Stimulated activated CD8-positive, alpha-beta memory T cell treated with anti-CD3 and anti-CD28 coated beads, Interleukin-4, amount 100 ng/mL, for 48 hours (primary cell): ENCODE measurements at regions not wholly inside any gene's neighbourhood (a gene's known extent, or its start where the extent isn't known, plus 50 kb on each side); places are given as distances from the start of the nearest gene placed in this dataset.

Experiments
- DNase-seq: peaks from one replicate; pipeline ENCODE4 v3.0.0-alpha.2; 2020

DNA sequence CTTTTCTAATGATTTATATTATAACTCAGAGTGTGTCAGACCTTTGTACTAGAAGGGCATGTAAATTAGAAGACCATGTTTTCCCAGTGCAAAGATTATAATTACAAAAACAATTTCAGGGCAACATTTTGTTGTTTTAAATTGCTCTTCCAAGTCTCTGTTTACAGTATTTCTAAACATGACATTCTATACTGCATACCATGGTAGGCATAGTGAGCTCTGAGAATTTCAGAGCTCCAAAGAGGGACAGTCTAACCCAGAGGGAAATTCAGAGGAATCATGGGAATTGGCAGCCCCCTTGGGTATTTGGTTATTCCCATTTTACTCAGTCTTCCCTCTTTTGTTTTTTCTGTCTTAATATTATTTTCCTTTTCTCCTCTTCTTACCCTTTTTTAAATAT, 361.5 kb upstream of the SEMA6D start:
- no peak for DNase-seq

DNA sequence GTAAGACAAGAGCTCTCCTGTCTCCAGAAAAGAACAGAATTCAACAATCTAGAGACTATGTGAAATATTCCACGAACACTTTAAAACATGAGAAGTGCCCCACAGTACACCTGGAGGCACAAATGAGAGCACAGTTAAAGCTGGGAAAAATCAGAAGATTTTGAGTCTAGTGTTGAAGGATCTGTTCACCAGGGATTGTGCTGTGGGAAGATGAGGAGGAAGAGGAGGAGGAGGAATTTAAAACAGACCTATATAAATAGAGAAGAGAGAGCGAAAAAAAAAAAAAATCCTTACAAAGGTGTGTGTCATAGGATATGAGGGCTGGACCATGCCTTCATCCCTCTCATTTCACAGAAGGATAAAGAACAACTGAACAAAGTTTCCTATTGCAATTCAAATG, 361.0 kb upstream of the SEMA6D start:
- DNase-seq = no peak

DNA sequence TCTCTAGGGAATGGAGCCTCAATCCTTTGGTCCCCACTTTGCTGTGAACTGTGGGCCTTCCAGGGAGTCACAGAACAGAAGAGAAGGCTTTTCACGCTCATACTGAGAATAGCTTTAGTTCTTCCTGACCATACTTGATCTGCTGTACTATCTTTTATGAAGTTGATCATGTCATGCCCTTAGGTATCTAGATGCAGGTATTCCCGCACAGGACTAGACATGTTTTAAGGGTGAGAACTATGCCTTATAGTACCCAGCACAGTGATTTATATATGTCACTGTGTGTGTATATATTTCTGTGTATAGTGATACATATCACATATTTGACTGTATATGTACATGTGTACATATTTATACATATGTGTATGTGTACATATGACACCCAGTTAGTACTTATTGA, 358.4 kb upstream of the SEMA6D start:
- DNase-seq = no peak

DNA sequence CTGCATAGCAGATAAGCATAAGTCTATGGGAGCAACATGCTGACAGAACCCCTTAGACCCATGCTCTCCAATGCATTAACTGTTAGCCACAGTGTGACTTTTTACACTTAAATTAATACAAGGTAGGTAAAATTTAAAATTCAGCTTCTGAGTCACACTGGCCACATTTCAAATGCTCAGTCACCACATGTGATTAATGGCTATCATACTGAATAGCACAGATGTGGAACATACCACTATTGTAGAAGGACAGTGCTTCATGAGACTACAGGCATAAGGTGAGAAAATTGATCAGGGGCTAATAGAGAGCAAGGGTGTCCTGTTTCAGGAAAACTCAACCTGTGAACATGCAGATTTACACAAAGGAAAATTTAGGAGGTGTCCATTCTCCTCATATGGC, 357.0 kb upstream of the SEMA6D start:
- DNase-seq = no peak

DNA sequence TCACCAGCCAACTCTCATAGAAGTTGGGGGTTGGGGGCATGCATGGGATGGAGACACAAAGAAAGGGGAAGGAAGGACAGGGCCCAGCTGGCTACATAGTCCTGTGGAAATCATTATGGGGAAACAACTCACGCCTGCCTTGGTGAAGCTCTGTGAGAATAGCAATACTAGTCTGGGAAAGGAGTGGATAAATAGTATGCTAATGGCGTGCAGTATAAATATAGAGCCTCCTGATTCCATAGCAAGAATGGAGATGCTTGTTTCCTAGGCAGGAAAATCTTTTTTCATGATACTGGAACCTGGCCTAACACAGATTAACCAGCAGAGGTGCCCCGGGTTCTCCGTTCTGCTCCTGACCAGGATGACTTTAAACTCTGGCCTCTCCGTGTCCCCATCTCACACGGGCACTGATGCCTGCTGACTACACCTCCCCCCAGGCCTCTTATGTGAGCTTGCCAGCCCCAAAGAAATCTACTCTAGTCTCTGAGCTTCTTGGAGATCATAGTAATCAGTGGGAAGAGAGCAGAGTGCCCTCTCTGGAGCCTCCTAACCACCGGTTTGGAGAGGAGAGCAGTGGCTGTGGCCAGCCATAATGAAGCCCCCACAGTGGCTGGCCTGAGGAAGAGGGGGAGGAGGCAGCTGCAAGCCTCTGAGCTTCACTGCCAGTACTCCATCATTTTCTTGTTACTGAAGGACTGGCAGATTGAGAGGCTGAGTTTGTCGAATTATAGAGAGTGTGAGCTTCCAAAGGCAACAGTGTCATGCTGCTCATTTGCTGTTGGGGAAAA, 355.0 kb upstream of the SEMA6D start:
- DNase-seq = no peak

DNA sequence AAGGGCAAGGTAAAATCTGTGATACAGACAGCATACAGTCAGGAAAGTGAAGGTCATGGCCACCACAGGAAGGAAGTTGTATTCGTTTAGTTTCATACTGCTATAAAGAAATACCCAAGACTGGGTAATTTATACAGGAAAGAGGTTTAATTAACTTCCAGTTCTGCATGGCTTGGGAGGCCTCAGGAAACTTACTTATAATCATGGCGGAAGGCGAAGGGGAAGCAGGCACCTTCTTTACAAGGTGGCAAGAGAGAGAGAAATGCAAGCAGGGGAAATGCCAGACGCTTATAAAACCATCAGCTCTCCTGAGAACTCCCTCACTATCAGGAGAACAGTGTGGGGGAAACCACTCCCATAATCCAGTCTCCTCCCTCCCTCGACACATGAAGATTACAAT, 353.7 kb upstream of the SEMA6D start:
- DNase-seq = no peak

DNA sequence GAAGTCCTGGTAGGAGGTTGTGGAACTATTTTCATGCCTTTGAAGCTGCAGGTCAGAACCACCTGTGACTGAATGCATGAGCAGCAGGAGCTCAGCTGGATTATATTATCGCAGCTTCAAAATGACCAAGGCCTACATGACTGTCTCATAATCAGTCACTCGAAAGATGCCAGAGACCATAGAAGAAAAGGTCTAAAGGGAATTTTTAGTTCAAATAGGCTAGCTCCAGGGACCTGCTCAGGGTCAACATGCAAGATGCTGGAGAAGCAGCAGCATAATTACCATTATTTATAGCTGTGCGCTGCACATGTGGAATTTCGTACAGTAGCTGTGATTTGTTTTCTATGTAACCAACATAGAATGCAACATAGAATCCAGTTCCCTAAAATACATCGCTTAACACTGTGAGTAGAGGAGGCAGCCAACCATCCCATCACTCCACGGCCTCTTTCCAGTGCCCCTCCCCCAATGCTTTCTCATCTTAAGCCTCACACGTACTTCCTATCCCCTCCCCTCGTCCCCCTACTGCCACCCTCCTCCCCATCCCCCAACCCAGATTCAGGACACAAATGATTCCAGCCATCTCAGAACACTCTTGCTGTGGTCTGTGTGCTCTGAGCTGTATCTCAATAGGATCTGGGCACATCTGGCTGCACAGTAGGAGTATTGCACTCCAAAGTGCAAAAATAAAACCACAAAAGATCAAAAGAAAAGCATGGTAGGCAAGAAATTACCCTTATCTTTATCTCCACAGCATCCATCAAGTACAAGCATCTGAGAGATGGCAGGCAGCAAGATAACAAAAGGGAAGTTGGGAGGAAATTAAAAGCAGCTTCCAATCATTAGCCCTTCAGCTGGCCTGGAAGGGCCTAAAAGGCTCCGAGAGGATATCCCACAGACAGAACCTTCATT, 352.8 kb upstream of the SEMA6D start:
- DNase-seq = no peak

DNA sequence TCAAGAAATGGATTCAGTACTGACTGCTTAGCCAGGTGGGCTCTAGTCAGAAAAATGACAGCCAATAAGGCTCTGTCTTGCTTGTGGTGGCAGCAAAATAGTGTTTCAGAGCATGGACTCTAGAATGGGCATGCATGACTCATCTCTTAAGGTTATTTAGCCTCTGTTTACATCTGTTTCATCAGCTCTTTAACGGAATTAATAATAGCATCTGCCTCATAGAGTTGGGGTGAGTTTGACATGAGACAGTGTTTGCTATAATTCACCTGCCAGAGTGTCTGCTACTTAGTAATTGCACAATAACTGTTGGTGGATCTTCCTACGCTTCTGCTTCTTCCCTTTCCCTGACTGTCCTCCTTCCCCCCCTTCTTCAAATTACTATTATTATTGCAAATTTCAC, 350.4 kb upstream of the SEMA6D start:
- DNase-seq = no peak

DNA sequence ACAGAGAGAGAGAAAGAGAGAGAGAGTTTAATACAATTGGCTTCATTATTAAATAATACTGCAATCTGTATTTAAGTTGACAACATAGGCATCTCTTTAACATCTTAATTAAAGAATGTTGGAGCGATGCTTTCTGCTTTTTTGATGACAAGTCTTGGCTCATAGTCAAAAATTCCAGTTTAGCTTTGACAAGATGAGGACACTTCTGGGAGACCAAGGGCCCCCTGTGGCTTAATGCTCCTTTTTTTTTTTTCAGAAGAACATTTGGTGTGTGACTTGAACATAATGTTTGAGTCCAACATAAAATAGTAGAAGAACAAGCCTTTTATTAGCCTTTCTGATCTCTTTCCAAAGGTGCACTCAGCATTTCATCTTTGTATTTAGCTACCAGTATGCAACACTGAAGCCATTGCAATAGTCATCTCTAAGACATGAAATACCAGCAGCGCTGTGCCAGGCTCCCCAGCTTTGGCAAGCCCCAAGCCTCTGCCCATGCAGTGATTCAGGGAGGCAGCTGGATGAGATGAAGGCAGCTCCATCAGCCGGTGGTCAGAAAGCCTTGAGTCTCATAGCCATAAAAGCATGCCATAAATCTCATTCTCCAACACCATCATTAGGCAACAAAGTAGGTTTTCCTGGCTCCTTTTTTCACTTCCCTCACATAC, 349.4 kb upstream of the SEMA6D start:
- DNase-seq = no peak

DNA sequence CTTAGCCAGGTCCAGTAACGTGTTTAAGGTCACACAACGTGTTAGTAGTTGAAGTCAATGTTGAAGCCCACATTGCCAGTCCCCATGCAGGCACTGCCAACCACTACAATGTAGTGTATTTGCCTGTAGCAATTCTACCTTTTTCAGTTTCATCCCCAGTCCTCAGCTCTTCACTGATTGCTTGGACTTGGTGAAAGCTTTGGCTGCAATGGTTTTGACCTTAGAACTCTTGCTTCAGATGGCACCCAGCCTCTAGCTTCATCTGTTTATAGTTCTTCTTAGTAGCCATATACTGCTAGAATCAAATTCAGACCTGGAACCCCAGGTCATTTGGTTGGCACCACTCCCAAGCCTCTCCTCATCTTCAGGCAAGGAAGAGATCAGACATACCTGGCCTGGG, 345.4 kb upstream of the SEMA6D start:
- DNase-seq = no peak

DNA sequence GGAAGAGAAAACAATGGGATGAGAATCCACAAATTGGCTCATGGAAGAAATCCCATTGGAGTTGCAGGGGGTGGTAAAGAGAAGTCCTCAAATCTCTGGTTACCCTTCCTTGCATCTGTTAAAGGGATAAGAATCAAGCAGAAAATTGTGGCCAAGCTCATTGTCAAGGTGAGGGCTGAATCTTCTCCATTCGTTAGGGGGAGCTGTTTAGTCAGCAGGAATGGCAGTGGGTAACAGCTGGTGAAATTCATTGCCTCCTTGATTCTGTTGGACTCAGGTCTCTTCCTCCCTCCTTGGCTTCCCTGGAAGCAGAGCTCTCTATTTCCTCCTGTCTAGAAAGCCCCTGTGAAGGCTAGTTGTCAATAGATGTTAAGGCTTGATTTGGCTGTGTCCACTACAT, 343.1 kb upstream of the SEMA6D start:
- no peak for DNase-seq

DNA sequence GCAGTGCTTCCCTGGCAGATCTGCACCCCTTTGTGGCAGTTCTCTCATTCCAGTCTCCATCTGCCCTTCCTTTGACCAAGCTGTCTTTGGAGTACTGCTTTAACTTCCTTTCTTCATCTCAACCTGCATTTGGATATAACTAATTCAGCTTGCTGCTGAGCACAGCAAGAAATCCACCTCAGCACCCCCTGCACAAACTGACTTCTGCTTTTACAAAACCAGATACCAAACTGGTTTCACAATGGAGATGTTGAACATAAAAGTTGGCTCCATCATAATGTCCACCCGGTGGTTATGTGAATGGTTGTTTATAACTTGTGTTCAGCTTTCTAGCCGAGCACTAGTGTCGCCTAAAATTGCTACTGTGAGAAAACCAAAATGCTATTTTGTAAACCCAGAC, 341.1 kb upstream of the SEMA6D start:
- no peak for DNase-seq

DNA sequence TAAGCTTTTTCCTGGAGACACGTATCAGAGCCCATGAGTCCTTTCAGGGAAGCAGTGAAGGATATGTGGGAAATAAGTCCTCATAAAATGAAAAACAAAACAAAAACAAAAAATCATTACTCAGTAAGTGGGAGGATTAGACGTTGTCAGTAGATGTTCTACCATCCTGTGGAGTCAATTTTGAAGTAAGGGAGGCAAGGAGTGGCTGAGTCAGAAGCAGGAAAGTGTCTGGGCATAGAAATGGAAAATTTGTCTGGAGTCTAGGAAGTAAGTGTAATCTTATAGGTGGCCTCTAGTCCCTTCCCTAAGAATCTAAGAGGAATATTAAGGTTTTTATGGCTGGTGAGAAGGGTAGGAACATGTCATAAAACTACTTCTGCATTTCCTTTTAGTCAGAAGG, 339.8 kb upstream of the SEMA6D start:
- DNase-seq = no peak

DNA sequence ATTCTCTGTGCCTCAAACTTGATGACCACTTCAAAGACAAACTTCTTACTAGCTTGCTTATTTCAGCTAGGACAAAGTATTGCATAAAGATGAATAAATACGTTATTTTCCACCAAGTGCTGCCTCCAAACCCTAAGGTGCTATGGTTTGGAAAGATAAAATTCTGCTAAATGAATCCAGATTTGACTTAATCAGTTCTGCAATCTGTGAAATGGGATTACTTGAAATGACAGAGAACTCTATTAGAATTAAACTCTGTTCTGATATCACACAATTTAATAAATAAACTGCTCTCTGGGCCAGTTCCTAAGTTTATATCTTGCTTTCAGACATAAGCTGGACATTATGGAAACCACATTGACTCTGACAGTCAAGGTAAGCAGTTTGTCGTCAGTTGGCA, 338.8 kb upstream of the SEMA6D start:
- DNase-seq = no peak

DNA sequence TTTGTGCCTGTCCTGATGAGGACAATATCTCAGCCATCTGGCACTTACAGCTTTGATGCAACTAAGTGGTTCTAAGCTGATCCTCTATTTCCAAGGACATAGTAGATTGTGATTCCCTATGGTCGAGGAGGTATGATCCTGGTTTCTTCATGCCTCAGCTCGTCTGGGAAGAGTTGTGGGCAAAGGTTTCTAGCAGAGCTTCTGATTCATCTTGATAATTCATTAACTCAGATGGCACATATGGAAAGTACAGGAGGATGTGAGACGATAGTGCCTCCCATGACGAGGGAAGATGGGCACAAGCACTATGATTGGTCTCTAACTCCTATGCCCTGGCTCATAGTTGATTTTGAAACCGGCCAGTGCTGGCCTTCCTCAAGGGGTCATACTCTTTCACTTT, 334.2 kb upstream of the SEMA6D start:
- DNase-seq = no peak

DNA sequence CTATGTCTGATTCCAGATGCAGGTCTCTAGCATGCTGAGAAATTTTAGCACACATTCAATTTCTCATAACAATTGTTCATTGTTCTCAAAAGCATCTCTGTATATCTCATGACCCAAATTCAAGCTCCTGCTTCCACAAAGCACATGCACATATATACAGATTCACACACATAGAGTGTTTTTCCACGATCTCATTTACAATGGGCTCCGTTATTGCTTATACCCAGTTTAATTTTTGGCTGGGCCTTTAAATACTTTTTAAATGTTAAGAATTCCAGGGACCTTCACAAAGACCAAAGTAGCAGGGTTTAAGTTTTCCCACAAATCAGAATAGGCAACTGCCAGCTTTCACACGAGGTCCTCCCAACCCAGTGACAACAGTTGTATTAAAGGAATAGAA, 333.5 kb upstream of the SEMA6D start:
- no peak for DNase-seq

DNA sequence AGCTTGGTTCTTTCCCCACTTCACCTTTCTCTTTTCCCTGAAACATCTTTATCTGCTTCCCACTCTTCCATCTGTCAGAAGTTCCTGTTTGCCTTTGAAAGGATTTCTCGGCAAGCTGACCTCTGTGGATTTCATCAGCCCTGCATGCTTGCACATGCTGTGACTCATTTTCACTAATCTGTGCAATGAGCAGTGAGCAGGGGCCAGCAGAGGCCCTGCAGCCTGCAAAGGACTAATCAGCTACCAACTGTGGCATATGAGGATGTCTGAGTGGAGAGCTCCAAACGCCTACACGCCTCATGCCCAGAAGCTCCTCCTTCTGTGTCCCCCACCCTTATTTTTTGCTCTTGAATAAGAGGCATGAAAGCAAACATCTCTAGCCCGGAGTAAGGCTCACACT, 333.0 kb upstream of the SEMA6D start:
- no peak for DNase-seq

DNA sequence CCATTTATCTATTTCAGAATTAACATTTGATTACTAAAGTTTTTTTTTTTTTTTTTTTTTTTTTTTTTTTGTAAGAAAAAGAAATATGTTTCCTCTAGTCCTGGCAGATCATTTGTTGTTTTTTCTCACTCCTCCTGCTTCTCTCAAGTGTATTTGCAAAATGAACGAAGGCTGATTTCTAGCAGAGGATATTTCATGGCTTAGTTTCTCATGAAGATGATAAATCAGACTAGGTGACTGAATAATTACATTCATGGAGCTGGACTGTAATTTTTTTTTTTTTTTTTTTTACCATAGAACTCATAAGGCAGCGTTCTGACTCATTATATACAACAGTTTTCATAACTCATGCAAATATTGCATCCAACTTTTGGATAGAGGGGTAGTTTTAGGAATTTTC, 332.5 kb upstream of the SEMA6D start:
- no peak for DNase-seq

DNA sequence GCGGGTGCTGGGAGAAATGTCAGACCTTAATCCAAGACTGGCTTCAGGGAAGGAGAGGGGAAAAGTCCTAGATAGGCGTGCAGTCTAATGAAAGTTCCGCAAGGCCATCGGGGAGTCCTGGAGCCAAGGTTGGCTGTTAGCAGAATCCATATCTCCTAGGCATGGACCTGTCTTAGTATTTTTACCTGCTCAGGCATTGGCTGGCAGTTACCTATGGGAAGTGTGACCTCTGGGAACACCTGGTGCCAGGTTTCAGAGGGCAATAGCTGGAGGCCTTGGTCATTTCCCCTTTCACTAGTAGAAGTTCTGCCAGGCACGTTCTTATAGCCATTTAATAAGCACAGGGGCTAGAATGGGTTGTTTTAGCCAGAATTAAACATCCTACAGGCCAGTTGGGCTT, 330.8 kb upstream of the SEMA6D start:
- no peak for DNase-seq

DNA sequence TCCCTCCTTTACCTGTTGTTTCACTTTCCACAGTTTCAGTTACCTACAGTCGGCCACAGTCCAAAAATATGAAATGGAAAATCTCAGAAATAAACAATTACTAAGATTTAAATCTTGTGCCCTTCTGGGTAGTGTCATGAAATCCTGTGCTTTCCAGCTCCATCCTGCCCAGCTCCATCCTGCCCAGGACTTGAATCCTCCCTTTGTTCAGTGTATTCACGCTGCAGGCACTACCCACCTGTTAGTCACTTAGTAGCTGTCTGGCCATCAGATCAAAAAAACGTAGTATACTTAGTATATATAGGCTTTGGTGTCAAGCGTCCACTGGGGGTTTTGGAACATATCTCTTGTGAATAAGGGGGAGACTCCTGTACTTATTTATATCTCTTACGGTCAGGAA, 329.0 kb upstream of the SEMA6D start:
- no peak for DNase-seq

DNA sequence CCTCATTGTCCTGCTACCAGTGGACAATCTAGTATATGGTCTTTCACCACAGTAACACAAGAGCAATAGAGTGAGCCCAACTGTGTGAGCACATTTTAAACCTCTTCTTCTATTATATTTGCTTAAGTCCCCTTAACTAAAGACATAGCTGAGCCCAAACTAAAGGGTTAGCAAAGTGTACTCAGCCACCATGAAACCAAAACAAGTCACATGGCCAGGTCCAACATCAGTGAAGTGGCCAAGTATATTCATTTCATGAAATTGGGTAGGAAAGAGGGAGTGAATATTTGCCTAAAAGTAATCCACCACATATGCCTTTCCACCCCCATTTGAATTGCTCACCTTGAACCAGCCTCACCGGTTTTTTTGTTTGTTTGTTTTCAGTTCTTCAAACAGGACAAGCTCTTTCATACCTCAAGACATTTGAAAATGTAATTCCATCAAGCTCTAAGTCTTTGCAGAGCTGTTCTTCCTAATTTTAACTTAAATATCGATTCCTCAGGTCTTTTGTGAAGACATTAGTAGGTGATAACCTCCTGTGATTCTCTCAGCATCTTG, 327.0 kb upstream of the SEMA6D start:
- no peak for DNase-seq

DNA sequence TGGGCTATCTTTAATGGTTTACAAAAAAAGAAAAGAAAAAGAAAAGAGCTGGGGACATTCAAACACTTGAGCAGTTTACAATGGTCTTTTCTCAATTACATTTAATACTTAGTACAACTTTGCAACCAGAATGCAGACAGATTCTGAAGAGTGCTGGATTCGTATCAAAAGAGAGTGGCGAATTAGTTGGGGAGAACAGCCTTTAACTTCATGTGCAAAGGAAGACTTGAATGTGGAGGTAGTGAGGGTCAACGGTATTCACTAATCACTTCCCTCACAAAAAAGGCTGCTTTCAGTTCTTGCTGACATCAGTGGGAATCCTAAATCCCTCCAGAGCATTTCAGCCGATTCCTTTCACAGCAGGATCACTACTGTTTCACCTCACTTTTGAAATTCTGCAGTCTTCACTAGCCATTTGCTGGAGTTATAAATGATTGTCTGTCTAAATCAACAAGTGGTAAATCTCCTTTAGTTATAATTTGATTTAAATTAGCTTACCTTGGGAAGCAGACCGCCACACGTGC, 323.0 kb upstream of the SEMA6D start:
- no peak for DNase-seq

DNA sequence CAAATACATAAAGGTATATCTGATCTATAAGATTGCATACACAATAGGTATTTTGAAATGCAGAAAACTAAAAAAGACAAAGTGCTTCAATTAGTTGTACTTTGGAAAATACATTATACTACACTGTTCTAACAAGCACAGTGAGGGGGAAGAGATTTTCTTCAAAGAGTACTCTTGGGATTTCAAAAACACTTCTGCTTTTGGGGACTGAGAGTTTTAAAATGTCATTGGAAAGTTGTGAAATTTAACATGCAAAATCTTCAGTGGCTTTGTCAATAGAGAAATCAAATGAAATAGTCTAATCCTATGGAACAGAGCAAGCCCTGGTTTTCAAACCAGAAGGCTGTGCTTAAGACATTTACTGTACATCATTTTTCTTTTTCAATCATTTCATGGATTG, 322.2 kb upstream of the SEMA6D start:
- no peak for DNase-seq
